GM12891 (cell line): ENCODE measurements at regions not wholly inside any gene's neighbourhood (a gene's known extent, or its start where the extent isn't known, plus 50 kb on each side); places are given as distances from the start of the nearest gene placed in this dataset.

ENCODE experiments used
- POLR2A ChIP-seq: IDR thresholded peaks from 2 replicates; pipeline ENCODE4 v1.6.1; 2011; ENCODE audit warnings: low read depth, low read length, control low read depth
- POLR2AphosphoS5 ChIP-seq: IDR thresholded peaks from 2 replicates; pipeline ENCODE4 v1.6.1; 2011; ENCODE audit warnings: low read depth, low read length, control low read depth
- POU2F2 ChIP-seq: IDR thresholded peaks from 2 replicates; pipeline ENCODE4 v1.6.1; 2011; ENCODE audit warnings: low read depth, mild to moderate bottlenecking, control low read depth, low read length, moderate library complexity
- SPI1 ChIP-seq: IDR thresholded peaks from 2 replicates; pipeline ENCODE4 v1.6.1; 2011; ENCODE audit warnings: low read depth, low read length, control low read depth
- TAF1 ChIP-seq: IDR thresholded peaks from 2 replicates; pipeline ENCODE4 v1.6.1; 2011; ENCODE audit warnings: low read depth, low read length, control low read depth

DNA sequence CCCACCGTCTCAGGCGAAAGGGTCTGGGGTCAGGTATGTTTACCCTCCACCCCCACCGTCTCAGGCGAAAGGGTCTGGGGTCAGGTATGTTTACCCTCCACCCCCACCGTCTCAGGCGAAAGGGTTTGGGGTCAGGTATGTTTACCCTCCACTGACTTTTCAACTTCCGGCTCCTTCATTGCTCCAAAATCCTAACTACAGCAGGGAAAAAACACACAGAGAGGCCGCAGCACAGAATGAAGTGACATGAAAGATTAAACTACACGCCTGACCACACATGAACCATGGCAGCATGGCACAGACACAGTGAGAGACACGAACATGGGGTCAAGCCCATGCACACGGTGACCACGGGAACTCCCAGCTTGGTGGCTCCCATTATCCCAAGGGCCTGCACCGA, 634.9 kb upstream of the B3GAT1 start:
- TF ChIP-seq SPI1 (no peak), POLR2AphosphoS5 (no peak), TAF1 (no peak), POU2F2 (no peak), POLR2A (no peak)
